K562 (cell line): ENCODE measurements at regions not wholly inside any gene's neighbourhood (a gene's known extent, or its start where the extent isn't known, plus 50 kb on each side); places are given as distances from the start of the nearest gene placed in this dataset.

Source experiments
- ATAC-seq: fragments of 200-7000 bp; cut with Tn5 transposase; 3 replicates; pipeline ENCODE4 v1.9.1; 2020; ENCODE audit warnings: moderate library complexity
- BruUV-seq: library from RNA; stranded (reverse); fragments of 400-500 nt; replicated peaks from 2 replicates; lab custom pipeline; 2021; lab: Mats Ljungman, UMichigan
- CTCF ChIA-PET: fragments of 300-600 bp; formaldehyde crosslinking; extraction: SDS; loops from one replicate; lab custom pipeline; 2021; ENCODE audit warnings: low intra/inter-chr PET ratio; lab: Yijun Ruan, JAX
- POLR2A ChIA-PET: fragments of 300-600, 350-650 bp; sonication (Branson Sonifier 250); formaldehyde crosslinking; extraction: SDS; loops from one replicate; lab custom pipeline; 2021; ENCODE audit warnings: antibody characterized with exemption, inconsistent platforms; lab: Yijun Ruan, JAX
- DNase-seq, 4 experiments: peaks; one replicate each; pipeline versions ENCODE4 v3.0.0 to v3.0.0-alpha.2; 2011 to 2018; ENCODE audit warnings: low spot score in 3 of 4, mixed read lengths in 3 of 4; ENCODE audit errors: extremely low read depth in 1 of 4
- FAIRE-seq: peaks from 2 replicates; lab custom pipeline; 2011; peaks lifted over from hg19 to GRCh38; lab: Jason Lieb, UNC
- H2AFZ ChIP-seq: 2 replicates; pipeline ENCODE4 v1.6.0; 2011; ENCODE audit warnings: low read depth, low read length, control low read depth, inconsistent platforms
- H3K27ac ChIP-seq: fragments of 200-600 bp; 3 replicates; pipeline ENCODE4 v1.8.0; 2011; ENCODE audit warnings: low read depth, mild to moderate bottlenecking, control low read depth, inconsistent platforms, low read length, moderate library complexity, mixed read lengths; ENCODE audit errors: extremely low read depth
- H3K27me3 ChIP-seq, 2 experiments: fragments of 300-600 bp in 1 of 2; 2 replicates in 1 of 2; 3 replicates in 1 of 2; pipeline versions ENCODE4 v1.6.0 to v1.8.0; 2011; ENCODE audit warnings: inconsistent platforms in 2 of 2, low read length in 2 of 2, mild to moderate bottlenecking in 1 of 2, mixed read lengths in 1 of 2, moderate library complexity in 1 of 2; ENCODE audit not compliant: control insufficient read depth in 2 of 2, insufficient read depth in 2 of 2
- H3K36me3 ChIP-seq: fragments of 300-600 bp; 3 replicates; pipeline ENCODE4 v1.8.0; 2011; ENCODE audit warnings: mild to moderate bottlenecking, low read length, inconsistent platforms; ENCODE audit not compliant: control insufficient read depth, insufficient read depth
- H3K4me1 ChIP-seq, 2 experiments: fragments of 200-600 bp in 1 of 2; replicated peaks in 1 of 2; 2 replicates in 1 of 2; 3 replicates in 1 of 2; pipeline versions ENCODE4 v1.5.1 to v1.8.0; 2011; ENCODE audit warnings: inconsistent platforms in 2 of 2, low read length in 2 of 2, mild to moderate bottlenecking in 1 of 2, mixed read lengths in 1 of 2, moderate library complexity in 1 of 2; ENCODE audit not compliant: control insufficient read depth in 2 of 2, insufficient read depth in 2 of 2
- H3K4me2 ChIP-seq: 2 replicates; pipeline ENCODE4 v1.6.1; 2011; ENCODE audit warnings: low read length, control low read depth, inconsistent platforms, mixed read lengths; ENCODE audit not compliant: insufficient read depth
- H3K4me3 ChIP-seq: fragments of 200-600 bp; sonication (generic), shearing (Covaris generic); 2 replicates; pipeline ENCODE4 v1.5.1; 2016; ENCODE audit warnings: control low read depth, inconsistent platforms
- H3K79me2 ChIP-seq: fragments of 200-600 bp; 3 replicates; pipeline ENCODE4 v1.8.0; 2011; ENCODE audit warnings: low read length, inconsistent platforms; ENCODE audit not compliant: control insufficient read depth, insufficient read depth
- H3K9ac ChIP-seq, 2 experiments: 2 replicates each; pipeline versions ENCODE4 v1.6.0 to v1.6.1; 2011; ENCODE audit warnings: low read depth in 2 of 2, low read length in 2 of 2, control low read depth in 1 of 2, inconsistent platforms in 1 of 2, mild to moderate bottlenecking in 1 of 2, mixed read lengths in 1 of 2; ENCODE audit not compliant: insufficient read depth in 1 of 2
- H3K9me1 ChIP-seq: one replicate; pipeline ENCODE4 v1.6.0; 2011; ENCODE audit warnings: inconsistent platforms, mild to moderate bottlenecking, low read length, moderate library complexity; ENCODE audit not compliant: control insufficient read depth, insufficient read depth
- H3K9me3 ChIP-seq: replicated peaks from 2 replicates; pipeline ENCODE4 v1.5.1; 2011; ENCODE audit warnings: low read depth, low read length, inconsistent platforms; ENCODE audit not compliant: control insufficient read depth, insufficient read depth
- H4K20me1 ChIP-seq: replicated peaks from 2 replicates; pipeline ENCODE4 v1.6.1; 2011; ENCODE audit warnings: low read length, inconsistent platforms, mixed read lengths; ENCODE audit not compliant: control insufficient read depth, insufficient read depth
- ATF6 ChIP-seq: sonication (generic); formaldehyde crosslinking; IDR thresholded peaks from 2 replicates; pipeline ENCODE4 v1.4.0; 2020; ENCODE audit warnings: mild to moderate bottlenecking, missing genetic modification reagents
- FOXM1 ChIP-seq, 2 experiments: fragments of 450-650 bp in 1 of 2; sonication (generic) in 1 of 2; formaldehyde crosslinking in 1 of 2; IDR thresholded peaks; 2 replicates each; pipeline versions ENCODE4 v1.6.1 to v1.9.0; 2017 to 2022; ENCODE audit warnings: low read depth in 2 of 2, mild to moderate bottlenecking in 2 of 2, missing genetic modification reagents in 1 of 2, moderate library complexity in 1 of 2
- HNRNPLL ChIP-seq: fragments of 200-400 bp; formaldehyde crosslinking; IDR thresholded peaks from 2 replicates; pipeline ENCODE4 v1.6.1; 2017; ENCODE audit warnings: low read length, low read depth, mild to moderate bottlenecking; ENCODE audit not compliant: poor library complexity, severe bottlenecking
- MAX ChIP-seq: sonication (generic); formaldehyde crosslinking; IDR thresholded peaks from 2 replicates; pipeline ENCODE4 v1.9.0; 2022; ENCODE audit warnings: mild to moderate bottlenecking, missing genetic modification reagents
- MCM2 ChIP-seq: fragments of 450-650 bp; IDR thresholded peaks from 2 replicates; pipeline ENCODE4 v1.6.1; 2017; ENCODE audit warnings: low read depth, mild to moderate bottlenecking
- NR4A1 ChIP-seq, 2 experiments: fragments of 250-450 bp in 1 of 2; fragments of 450-650 bp in 1 of 2; sonication (Bioruptor Pico) in 1 of 2; IDR thresholded peaks; 2 replicates each; pipeline versions ENCODE4 v1.4.0 to v1.6.1; 2016 to 2020; ENCODE audit warnings: mild to moderate bottlenecking in 2 of 2, missing compliant biosample characterization in 1 of 2, missing genetic modification characterization in 1 of 2, moderate library complexity in 1 of 2
- SUPT5H ChIP-seq: fragments of 450-650 bp; IDR thresholded peaks from 2 replicates; pipeline ENCODE4 v1.6.1; 2016
- TAF7 ChIP-seq: fragments of 450-650 bp; IDR thresholded peaks from 2 replicates; pipeline ENCODE4 v1.6.1; 2016; ENCODE audit warnings: missing genetic modification characterization, missing compliant biosample characterization
- TCF7L2 ChIP-seq: fragments of 150-350 bp; IDR thresholded peaks from 2 replicates; pipeline ENCODE4 v1.6.1; 2016; ENCODE audit warnings: low read depth, mild to moderate bottlenecking, low read length, moderate library complexity
- ZBTB9 ChIP-seq: fragments of 450-650 bp; formaldehyde crosslinking; IDR thresholded peaks from 2 replicates; pipeline ENCODE4 v1.4.0; 2020; ENCODE audit warnings: mild to moderate bottlenecking, moderate library complexity
- ZNF280A ChIP-seq: fragments of 450-650 bp; IDR thresholded peaks from 2 replicates; pipeline ENCODE4 v1.6.1; 2018; ENCODE audit warnings: mild to moderate bottlenecking, low read depth; ENCODE audit not compliant: partially characterized antibody
- ZNF354B ChIP-seq: fragments of 250-450 bp; sonication (Bioruptor Pico); IDR thresholded peaks from 2 replicates; pipeline ENCODE4 v1.4.0; 2020
- ZNF436 ChIP-seq: fragments of 250-450, 450-650 bp; sonication (Bioruptor Pico); formaldehyde crosslinking; IDR thresholded peaks from 2 replicates; pipeline ENCODE4 v1.7.0; 2020; ENCODE audit warnings: mild to moderate bottlenecking
- ZNF644 ChIP-seq: fragments of 200-800 bp; sonication (Bioruptor generic); IDR thresholded peaks from 2 replicates; pipeline ENCODE4 v1.6.1; 2016; ENCODE audit warnings: low read depth, missing genetic modification characterization, missing compliant biosample characterization
- ZNF75A ChIP-seq: fragments of 450-650 bp; formaldehyde crosslinking; IDR thresholded peaks from 2 replicates; pipeline ENCODE4 v1.4.0; 2020; ENCODE audit warnings: mild to moderate bottlenecking
- WGBS: fragments of 100-300 bp; shearing (Covaris generic); methylation state at CpG from one replicate; pipeline ENCODE4 v1.1.6; 2016; ENCODE audit warnings: low coverage, mixed read lengths; ENCODE audit not compliant: insufficient coverage; ENCODE audit errors: missing lambda C conversion rate; 5-methylcytosine and 5-hydroxymethylcytosine counted together
- in situ Hi-C: fragments of 300-500 bp; cut with MboI; formaldehyde crosslinking; loops from 4 replicates; pipeline ENCODE4 v1.15.0; 2018; ENCODE audit warnings: inconsistent platforms, mixed read lengths
- intact Hi-C: fragments of 100-400 bp; cut with micrococcal nuclease; formaldehyde crosslinking; loops from 2 replicates; pipeline ENCODE4 v1.14.2; 2022

GRCh38 chr20:40634891-40635290, 54.1 kb downstream of the MAFB start (continued):
- TF ChIP-seq ZNF280A (no peak), MCM2 (no peak), HNRNPLL (no peak), SUPT5H (no peak), TAF7 (tag) (no peak)

- in situ Hi-C loops (no loop called here), intact Hi-C loops (no loop called here)
- no TSS peak for BruUV-seq
- Histone ChIP-seq H3K9me3 (no peaks in the 10 kb centered on the region), H3K36me3 (no peaks in the 10 kb centered on the region), H3K9ac (no peak overlapping the region), H2AFZ (no peak overlapping the region), H3K27ac (no peak overlapping the region), H3K27me3 (peaks cover 0 to 7% of the 10 kb centered on the region in 2 experiments; a peak in 3 of 5 replicates), H3K9me1 (no peaks in the 10 kb centered on the region), H4K20me1 (no peaks in the 10 kb centered on the region), H3K4me1 (no peaks in the 10 kb centered on the region), H3K4me3 (no peak overlapping the region), H3K4me2 (no peak overlapping the region), H3K79me2 (no peaks in the 10 kb centered on the region)
- POLR2A ChIA-PET, result interaction anchor here (0.7 to 1.7 kb wide), 2 partner anchors 16 to 24 kb away, joined by 3 to 4 read pairs; no protein-coding TSS in a partner anchor
- no peak for ATAC-seq
- DNase-seq, result no peak
- CTCF ChIA-PET, result no interaction called here
- FAIRE-seq, result no peak
- 4% methylated on average over 5 of the region's 5 CpGs for WGBS
- TF ChIP-seq ZNF644 (no peak), ATF6 (CRISPR knock-in tag) (no peak), NR4A1 (CRISPR knock-in tag; IDR thresholded peaks at IDR 0.05) (no peak), NR4A1 (tag; IDR thresholded peaks at IDR 0.05) (no peak), ZBTB9 (CRISPR knock-in tag) (no peak), ZNF75A (no peak), TCF7L2 (no peak), ZNF436 (no peak), FOXM1 (IDR thresholded peaks at IDR 0.05; ENCODE audit: low read depth) (no peak), FOXM1 (CRISPR knock-in tag; IDR thresholded peaks at IDR 0.05; ENCODE audit: low read depth) (no peak), ZNF354B (no peak), MAX (no peak)
Measured at GRCh38 chr20:40633123-40633850, 55.7 kb downstream of the MAFB start.
